Memory B cell (primary cell): ENCODE measurements at regions not wholly inside any gene's neighbourhood (a gene's known extent, or its start where the extent isn't known, plus 50 kb on each side); places are given as distances from the start of the nearest gene placed in this dataset.

Experiments used
- ATAC-seq: fragments of 150-1000 bp; cut with Tn5 transposase; 2 replicates; pipeline ENCODE4 v1.10.0; 2021; ENCODE audit warnings: low read depth, mild to moderate bottlenecking, moderate library complexity
- DNase-seq, 2 donors: peaks; one replicate each; pipeline ENCODE4 v3.0.0; 2022; ENCODE audit warnings: low spot score in 2 of 2
- H3K27ac Mint-ChIP-seq: one replicate; pipeline ENCODE4 v1.8.0; 2022; ENCODE audit warnings: mild to moderate bottlenecking, moderate library complexity, mixed read lengths
- H3K27me3 Mint-ChIP-seq: one replicate; pipeline ENCODE4 v1.8.0; 2022; ENCODE audit warnings: mixed read lengths
- H3K36me3 Mint-ChIP-seq: one replicate; pipeline ENCODE4 v1.8.0; 2022; ENCODE audit warnings: mild to moderate bottlenecking, mixed read lengths
- H3K4me1 Mint-ChIP-seq: one replicate; pipeline ENCODE4 v1.8.0; 2022; ENCODE audit warnings: mixed read lengths
- H3K4me3 Mint-ChIP-seq: one replicate; pipeline ENCODE4 v1.8.0; 2022; ENCODE audit warnings: mild to moderate bottlenecking, moderate library complexity, mixed read lengths
- H3K9me3 Mint-ChIP-seq: one replicate; pipeline ENCODE4 v1.8.0; 2022; ENCODE audit warnings: mixed read lengths

DNA sequence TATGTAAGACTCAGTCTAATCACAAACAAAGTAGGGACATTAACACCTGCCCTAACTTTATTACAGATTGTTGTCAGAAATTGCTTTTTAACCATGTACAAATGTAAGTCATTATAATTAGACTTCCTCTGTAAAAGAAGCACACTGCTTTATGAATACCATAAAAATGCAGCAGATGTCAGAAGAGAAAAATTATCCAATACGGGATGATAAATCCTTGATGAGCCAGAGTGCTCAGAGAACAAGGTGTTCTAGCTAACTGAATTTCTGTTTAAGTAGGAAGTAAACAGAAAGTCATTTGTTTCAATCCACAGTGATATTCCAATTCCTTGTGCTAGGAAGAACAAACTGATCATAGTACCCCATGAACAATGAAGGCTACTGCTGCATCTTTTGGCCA is 54.6 kb upstream of the BMPER start:
- Mint-ChIP-seq H3K4me3 (no peak overlapping the region), H3K27ac (no peak overlapping the region), H3K4me1 (no peaks in the 10 kb centered on the region), H3K9me3 (no peaks in the 10 kb centered on the region), H3K36me3 (no peaks in the 10 kb centered on the region), H3K27me3 (peaks cover 6% of the 10 kb centered on the region)
- ATAC-seq, result no peak
- DNase-seq, result no peak

- Mint-ChIP-seq H3K27me3 (peaks cover 6% of the 10 kb centered on the region), H3K27ac (no peak overlapping the region), H3K4me3 (no peak overlapping the region), H3K36me3 (no peaks in the 10 kb centered on the region), H3K4me1 (no peaks in the 10 kb centered on the region), H3K9me3 (no peaks in the 10 kb centered on the region)
- ATAC-seq (no peak), DNase-seq (no peak)
Measured at GRCh38 chr7:33852838-33853237, 52.5 kb upstream of the BMPER start.

DNA sequence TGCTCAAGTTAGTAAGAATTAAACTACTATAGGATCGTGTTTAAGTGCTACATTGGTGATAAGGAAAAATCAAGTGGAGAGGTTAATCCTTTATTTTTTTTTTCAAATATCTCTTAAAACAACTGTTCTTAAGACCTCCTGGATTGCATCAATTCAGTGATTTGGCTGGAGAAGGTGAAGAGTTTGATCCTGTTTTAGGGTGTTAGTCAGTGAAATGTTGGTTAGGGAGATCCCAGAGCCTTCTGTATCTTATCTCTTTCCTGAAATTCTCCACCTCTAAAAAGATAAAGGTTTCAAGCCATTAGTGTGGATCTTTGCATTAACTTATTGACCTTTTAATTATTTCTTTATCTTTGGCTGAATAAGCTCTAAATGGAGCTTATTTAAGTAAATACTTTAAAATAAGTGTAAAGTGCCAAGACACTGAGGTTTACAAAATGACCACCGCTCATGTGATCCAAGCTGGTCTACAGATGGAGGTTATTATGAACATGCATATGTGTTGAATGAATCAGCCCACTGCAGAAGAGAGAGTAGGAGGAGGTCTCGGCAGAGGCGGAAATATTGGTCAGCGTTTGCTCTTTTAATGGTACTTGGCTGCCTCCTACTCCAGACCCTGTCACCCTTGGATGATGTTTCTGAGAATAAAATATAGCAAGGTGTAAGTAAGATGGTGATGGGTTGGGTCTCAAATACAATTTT is 51.8 kb upstream of the BMPER start:
- H3K27me3 Mint-ChIP-seq, result peaks cover 10% of the 10 kb centered on the region
- no peak overlapping the region for H3K4me3 Mint-ChIP-seq
- no peaks in the 10 kb centered on the region for H3K4me1 Mint-ChIP-seq
- ATAC-seq (no peak), DNase-seq (no peak)
- H3K27ac Mint-ChIP-seq, result no peak overlapping the region
- no peaks in the 10 kb centered on the region for H3K9me3 Mint-ChIP-seq
- H3K36me3 Mint-ChIP-seq, result no peaks in the 10 kb centered on the region

DNA sequence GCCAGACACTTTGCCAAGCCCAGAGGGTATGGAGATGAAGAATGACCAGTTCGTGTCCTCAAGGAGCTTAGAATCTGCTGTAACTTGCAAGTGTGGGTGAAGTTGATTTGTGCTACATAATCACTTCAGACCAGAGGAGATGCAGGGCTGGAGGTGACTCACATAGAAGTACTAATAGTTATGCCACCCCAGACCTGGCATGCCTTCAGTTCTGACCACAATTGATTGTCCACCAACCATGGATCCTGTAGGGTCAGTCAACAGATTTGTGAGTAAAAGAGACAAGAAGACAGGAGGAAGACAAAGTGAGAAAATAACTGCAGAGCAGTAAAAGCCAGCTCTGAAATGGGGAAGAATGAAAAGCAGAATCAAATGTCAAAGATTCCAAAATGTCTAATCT is 51.2 kb upstream of the BMPER start:
- H3K9me3 Mint-ChIP-seq, result no peaks in the 10 kb centered on the region
- H3K27ac Mint-ChIP-seq, result no peak overlapping the region
- peaks cover 12% of the 10 kb centered on the region for H3K27me3 Mint-ChIP-seq
- ATAC-seq (no peak), DNase-seq (no peak)
- H3K4me3 Mint-ChIP-seq, result no peak overlapping the region
- H3K4me1 Mint-ChIP-seq, result no peaks in the 10 kb centered on the region
- H3K36me3 Mint-ChIP-seq, result no peaks in the 10 kb centered on the region

DNA sequence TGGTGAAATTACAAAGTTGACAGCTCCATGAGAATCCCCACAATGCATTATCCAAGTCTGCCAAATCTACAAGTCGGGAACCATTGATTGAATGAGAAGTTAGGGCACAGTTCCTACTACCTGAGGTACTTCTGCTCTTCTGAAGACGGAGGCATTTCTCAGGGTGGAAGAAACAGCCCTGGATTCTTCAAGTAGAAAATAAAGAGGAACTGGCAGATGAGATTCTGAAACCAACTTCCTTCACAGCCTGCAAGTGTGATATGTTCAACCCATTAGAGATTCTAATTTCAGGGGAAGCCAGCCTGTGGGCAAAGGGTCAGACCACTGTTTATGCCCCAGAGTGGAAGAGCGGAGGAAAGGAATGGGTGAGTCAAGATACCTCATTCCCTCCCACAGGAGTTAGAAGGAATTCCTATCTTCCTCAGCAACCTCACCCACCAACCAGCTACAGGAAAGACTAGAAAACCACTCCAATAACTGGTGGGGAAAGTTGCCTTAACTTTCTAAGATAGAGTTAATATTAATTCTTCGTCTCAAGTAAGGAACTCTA is 50.5 kb upstream of the BMPER start:
- ATAC-seq (no peak), DNase-seq (no peak)
- H3K4me1 Mint-ChIP-seq, result no peaks in the 10 kb centered on the region
- H3K4me3 Mint-ChIP-seq, result no peak overlapping the region
- H3K9me3 Mint-ChIP-seq, result no peaks in the 10 kb centered on the region
- no peaks in the 10 kb centered on the region for H3K36me3 Mint-ChIP-seq
- H3K27ac Mint-ChIP-seq, result no peak overlapping the region
- peaks cover 12% of the 10 kb centered on the region for H3K27me3 Mint-ChIP-seq
